HT1080 (cell line): ENCODE measurements at regions not wholly inside any gene's neighbourhood (a gene's known extent, or its start where the extent isn't known, plus 50 kb on each side); places are given as distances from the start of the nearest gene placed in this dataset.
A peak's percentile ranks its signal among the peaks of the same experiment; 100 is the strongest.

Experiments used
- DNase-seq: peaks from one replicate; pipeline ENCODE4 v3.0.0-alpha.2; 2015; ENCODE audit warnings: low read depth

DNA sequence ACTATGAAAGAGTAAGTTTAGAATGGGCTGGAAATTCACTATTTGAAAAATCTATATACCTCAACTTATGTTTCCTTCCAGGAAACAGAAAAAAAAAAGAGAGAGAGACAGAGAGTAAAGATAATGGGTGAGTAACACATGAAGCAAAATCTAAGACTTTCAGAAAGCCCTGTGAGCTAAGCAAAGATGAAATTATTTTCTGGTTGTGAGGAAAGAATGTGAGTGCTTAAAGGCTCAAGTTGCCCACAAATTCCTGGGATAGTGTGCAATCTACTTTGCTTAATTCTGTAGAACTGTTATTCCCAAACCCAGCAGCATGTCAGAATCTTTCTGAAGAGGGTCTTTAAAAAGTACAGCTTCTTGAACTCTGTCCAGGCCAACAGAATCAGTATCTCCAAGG lies 337.7 kb upstream of the AGTR1 start:
- no peak for DNase-seq

DNA sequence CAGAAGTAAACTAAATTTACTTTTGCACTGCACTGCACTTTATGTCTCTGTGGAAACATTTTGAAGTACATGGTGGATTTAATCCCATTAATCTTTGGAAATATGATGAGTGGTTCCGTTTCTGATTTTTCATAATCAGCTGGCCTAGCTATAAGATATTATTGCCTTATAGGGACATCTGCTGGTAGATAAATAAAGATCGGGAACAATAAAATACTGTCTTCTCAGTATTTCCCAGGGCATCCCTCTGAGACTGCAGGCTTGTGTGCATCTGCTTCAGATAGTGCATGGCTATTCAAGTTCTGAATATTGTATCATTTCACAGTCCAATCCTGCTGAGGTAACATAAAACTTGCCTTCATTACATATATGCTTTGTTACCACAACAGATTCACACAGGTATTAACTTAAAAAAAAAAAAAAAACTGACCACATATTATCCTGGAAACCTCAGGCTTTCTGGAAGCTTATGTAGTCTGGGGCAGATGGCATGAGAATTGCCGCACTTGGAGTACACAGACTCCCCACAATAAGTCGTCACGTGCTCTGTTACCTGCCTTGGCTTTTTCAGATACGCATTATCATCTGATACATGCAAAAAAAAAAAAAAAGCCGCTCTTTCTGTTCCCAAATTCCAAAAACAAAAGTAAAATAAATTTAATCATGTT lies 330.8 kb upstream of the AGTR1 start:
- DNase-seq, result peak; percentile 47

DNA sequence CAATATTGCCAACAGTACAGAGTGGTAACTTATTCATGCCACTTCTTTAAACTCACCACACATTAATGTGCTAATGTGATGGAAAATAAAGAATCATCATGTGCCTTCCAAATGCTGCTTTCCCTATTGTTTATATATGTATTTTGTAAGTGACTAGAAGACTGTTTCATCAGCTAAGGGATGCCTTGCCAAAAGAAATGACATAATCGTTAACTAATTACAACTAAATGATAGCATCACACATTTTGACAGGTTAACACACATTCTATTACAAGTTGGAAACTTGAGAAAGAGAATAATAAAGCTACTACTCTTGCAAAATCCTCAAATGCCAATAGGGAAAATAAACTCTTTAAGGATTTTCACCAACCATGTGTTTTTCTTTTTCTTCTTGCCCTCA lies 329.9 kb upstream of the AGTR1 start:
- DNase-seq, result no peak

DNA sequence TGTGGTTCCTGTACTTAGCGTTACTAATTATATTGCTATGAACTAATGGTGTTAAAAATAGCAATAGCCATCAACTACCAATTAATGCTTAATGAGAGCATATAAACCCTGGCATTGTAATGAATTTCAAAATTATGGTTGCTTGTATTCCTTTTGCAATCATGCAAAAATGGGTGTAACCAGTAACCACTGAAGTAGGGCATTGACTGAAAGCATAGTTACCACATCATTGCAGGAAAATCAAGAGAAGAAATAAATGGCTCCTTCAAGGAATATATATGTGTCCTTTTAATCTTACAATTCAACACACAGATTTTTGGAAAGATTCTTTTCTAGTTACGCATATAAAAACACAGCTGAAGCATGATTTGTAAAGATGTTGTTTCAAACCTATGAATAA lies 328.3 kb upstream of the AGTR1 start:
- no peak for DNase-seq

DNA sequence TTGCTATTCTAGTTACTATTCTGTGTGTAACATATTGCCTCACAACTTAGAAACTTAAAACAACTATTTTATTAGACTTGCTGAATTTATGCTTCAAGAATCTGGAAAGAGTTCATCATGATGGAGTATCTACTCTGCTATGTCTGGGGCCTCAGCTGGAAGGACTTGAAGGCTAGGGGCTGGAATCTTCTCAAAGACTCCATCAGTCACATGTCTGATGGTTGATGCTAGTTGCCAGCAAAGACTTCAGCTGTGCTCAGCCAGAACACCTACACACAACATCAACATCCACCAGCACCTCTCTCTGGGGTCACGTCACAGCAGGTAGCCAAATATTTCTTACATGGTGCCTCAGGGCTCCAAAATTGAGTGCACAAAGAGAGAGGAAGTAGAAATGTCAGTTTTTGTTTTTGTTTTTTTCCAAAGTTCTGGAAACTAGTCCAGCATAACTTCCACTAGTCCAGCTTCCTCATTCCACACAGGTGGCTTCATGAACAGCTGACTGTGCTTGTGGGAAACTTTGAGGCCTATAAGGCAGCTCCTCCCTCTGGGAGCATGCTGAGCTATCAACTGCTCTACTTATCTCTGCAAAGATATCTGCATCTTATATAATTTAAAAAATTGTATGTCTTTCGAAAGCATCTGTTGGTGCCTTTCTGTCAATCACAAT lies 325.4 kb upstream of the AGTR1 start:
- peak; percentile 19 for DNase-seq

DNA sequence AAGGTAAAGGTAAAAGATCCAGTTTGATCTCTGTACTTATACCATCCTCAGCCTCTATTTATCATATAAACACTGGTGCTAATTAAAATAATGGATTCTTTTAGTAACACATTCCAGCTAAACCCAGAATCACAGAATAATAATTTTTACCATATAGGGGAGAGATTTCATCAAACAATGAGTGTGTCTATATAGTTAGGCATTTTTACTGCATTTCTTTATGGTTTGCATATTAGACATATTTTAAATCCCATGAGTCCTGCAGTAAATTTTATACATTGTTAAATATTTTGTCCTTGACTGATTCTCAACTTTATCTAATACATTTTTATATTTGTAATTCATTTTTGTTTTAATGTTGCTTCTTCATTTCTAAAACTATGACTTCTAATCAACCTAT lies 323.7 kb upstream of the AGTR1 start:
- DNase-seq, result no peak

DNA sequence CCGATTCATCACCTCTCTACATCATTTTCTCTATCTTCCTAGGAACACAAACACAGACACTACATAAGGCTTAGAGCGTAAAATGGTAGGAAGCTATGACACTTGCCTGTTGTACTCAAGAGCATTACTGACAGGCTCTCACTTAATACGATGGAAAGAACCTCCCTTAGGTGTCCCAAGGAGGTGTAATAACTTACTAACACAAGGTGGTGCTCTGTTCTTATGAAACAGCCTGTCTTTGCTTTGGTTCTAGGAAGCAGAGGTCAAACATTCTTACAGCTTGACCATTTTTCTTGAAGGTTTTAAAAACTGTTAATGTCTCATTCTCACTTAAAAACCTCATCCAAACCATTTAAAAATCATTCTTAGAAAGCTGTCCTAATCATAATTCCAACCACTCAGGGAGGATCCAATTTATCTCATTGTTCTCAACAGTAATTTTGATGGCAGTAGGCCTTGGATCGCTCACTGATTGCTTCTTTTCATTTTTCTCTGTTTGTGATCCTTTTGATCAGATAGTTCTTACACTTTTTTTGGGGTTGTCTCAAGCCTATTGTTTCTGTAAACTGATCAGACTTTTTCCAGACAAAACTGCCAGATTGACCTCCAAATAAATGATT lies 317.8 kb upstream of the AGTR1 start:
- peak; percentile 82 for DNase-seq

DNA sequence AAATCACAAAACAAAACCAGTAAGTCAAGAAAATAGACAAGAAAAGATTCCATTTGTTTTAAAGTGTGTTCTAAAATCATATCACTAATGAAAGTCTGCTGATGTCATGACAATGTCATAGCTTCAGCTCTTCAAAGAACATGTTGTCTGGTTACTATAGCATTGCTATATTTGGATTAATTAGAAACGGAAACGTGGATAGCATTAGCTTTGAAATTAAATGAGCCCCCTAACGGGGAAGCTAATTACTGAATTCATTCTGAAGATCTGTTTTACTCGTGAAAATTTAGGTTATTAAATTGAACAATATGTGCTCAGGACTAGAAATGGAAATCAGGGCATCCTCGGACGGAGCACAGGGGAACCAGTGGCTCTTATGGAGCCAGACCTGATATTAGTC lies 316.7 kb upstream of the AGTR1 start:
- DNase-seq, result no peak

DNA sequence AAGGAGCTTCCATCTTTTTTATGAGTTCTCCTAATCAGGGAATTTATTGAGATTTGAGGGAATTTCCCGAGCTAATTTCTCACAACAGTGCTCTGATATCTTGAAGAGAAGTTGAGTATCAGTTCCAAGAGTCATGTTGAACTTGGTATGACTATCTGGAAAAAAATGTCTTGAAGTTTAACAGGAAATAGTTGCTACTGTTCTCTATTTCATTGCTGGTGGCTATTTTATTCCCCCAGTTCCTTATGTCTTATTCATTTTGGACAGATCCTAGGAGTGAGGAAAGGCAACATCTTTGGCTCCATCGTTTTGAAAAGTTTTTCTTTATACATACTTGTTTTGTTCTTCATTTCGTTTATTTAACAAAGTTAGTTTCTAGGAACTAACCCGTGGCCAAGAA lies 307.8 kb upstream of the AGTR1 start:
- peak; percentile 45 for DNase-seq

DNA sequence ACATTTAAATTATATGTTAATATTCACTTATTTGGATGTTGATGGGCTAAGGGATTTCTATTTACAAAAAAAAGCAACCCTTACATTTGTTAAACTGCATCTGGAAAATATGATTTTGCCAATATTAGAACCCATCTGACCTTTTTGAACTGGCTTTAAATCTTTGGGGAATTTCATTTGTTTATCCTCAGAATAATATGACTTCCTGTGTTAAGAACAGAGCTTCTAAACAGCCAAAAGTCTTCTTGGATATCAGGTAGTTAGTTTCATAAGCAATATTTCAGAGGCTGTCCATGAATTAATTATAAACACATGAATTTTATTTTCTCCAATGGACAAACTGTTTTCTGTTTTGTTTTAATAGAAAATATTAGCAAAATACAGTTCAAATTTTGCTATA lies 301.9 kb upstream of the AGTR1 start:
- no peak for DNase-seq

DNA sequence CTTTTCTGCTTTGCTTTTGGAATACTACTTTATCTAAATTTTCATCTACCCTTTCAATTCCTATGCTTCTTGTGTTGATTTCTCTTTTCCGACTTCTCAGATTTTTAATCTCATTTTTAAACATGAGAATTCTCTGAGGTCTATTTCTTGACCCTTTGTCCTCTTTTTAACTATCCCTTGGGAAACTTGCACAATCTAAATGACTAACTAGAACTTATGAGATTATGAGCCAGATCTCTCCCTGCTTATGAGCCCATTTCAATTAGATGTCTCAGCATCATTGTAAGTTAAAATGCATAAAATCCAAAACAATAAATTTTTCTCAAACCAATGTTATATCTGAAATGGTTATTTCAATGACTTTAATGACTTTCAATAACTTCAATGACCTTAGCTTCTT lies 296.9 kb upstream of the AGTR1 start:
- DNase-seq, result no peak

DNA sequence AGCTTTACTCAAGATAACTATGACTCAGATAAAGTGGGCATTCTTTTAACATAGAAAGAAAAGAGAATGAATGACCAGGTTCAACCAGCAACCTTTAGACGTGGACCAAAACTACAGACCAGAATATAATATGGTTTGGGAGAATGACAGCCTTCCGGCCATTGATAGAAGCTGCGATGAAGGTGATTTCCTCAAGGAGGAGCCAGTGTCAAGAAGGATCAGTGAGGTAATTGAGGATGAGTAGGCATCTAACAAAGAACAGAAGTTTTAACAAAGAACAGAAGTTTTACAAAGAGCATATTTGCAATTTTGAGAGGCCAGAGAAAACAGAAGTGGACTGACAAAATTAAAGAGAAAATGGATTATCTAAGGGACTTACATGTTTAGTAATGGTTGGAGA lies 289.0 kb upstream of the AGTR1 start:
- peak; percentile 16 for DNase-seq

DNA sequence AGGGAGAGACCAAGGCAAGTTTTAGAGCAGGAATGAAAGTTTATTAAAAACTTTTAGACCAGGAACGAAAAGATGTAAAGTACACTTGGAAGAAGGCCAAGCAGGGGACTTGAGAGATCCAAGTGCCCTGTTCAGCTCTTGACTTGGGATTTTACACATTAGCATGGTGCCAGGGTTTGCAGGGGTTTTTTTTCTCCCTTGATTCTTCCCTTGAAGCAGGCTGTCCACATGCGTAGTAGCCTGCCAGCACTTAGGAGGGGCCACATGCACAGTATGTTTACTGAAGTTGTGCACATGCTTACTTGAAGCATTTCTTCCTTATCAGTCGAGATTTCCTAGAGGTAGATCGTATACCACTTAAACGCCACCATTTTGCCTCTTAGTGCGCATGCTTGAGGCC lies 277.5 kb upstream of the AGTR1 start:
- DNase-seq, result no peak

DNA sequence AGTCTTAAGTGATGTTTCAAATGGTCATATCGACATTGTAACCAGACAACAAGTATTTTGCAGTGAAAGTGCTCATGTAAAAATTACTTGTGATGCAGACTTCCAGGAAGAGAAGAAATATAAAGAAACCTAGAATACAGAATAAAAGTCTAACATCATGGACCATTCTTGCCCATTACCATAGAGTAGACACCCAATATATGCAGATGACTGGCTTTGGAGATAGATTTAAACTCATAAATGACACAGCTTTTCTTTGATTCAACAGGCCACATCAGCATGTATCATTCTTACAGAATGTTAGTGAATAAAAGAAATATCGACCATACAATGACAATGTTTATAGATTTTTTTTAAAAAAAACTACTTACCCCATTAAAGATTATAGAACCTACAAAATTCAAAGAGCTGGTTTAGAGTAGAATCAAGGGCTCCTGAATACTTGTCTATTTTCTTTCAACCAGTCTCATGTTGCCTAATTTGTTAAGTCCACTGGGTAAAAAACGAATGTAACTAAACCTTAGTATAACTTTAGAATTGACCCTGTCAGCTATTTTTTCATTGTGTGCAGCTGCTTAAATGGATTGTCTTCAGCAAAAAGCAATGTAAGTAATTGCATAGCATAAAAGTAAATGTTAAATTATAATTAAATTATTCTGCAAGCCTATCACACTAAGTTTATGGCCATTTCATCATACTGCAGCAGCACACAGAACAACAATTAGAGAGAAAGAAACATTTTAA lies 268.7 kb upstream of the AGTR1 start:
- DNase-seq, result no peak

DNA sequence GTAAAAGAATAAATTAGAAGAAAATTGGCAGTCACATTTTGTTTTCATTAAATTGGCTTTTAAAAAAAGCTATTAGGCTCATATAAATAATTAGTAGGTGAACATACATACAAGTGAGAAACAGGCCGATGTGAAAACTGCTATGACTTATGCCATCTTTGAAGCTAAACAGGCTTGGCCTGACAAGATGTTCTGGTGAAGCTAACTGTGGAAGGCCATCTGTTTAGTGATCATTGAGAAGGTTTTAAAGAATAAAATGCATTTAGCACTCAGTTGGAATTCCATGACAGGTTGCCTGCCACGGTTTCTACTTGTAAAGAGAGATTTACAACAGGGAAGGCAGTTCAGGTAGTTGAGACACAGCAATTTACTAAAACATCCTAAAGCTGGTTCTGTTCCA lies 264.0 kb upstream of the AGTR1 start:
- DNase-seq, result no peak

DNA sequence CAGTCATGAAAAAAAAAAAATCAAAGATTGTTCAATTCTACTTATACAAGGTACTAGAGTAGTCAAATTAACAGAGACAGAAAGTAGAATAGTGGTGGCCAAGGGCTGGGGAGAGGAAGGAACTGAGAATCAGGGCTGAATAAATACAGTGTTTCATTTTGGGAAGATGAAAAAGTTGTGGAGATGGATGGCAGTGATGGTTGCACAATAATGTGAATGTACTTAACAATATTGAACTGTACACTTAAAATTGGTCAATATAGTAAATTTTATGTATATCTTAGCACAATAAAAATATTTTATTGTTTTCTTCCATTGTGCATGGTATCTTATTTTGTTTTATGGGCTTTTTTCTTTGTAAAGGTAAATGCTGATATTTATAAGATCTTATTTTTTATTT lies 262.2 kb upstream of the AGTR1 start:
- DNase-seq, result no peak

DNA sequence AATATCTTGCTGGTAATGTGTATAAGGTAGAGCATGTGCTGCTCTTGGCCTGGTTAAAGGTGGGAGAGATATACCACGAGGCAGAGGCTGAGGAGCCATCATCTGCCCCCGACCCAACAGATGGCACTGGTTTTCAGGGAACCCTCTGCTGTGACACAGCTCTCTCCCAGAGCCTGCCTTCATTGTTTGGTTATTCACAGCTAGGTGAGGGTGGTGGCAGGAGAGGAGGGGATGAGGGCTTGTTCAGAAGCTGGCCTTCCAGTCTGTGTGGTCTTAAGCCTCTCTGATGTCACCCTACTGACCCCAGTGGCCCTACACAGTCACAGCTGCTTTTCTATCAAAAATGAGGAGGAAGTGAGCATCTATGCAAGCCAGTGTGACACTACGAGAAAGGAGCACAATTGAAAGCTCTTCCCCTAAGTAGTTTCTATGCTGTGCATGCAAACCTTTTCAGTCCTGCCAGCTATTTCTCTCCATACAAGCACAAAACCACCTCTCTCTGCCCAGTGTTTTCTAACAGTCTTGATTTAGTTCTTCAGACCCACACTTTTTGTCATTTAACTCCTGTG lies 258.4 kb upstream of the AGTR1 start:
- no peak for DNase-seq

DNA sequence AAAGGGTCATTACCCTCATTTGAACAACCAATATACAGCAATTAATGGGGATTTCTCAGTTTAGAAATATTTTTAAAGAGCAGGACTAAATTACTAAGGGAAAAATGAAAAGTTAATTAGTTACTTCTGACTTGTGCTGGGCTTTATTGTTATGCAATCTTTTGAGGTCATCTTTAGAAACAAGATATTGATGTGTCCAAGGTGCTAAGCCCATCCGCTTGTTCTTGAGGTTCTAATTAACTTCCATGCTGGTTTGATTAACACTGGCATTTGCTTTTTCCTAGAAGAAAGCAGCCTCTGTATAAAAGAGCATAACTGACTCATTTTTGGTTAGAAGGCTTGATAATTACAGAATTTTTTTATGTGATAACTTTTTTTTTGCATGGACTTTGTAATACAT lies 256.5 kb upstream of the AGTR1 start:
- no peak for DNase-seq

DNA sequence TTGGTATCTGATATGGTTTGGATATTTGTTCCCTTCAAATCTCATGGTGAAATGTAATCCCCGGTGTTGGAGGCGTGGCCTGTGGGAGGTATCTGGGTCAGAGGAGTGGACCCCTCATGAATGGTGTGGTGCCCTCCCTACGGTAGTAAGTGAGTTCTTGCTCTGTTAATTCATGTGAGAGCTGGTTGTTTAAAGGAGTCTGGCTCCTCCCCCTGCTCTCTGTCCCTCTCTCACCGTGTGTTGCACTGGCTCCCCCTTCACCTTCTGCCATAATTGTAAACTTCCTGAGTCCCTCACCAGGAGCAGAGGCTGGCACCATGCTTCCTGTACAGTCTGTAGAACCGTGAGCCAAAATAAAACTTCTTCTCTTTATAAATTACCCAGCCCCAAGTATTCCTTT lies 246.9 kb upstream of the AGTR1 start:
- DNase-seq, result no peak

DNA sequence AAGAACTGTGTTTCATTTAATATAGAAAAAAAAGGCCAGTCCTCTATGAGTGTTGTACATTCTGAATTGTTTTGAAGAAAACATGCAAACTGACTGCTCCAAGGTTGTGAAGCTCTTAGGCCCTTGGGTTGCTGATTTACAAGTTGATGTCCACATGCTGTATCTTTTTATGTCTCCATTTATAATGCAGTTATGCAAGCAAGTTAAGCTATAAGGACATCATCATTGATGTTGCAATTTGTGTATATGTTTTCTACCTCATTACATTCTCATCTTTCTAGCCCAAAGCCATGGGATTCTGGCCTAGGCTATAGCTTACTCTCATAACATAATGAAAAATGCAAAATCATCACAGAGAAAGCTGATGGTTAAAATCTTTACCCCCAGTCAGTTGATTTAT lies 245.7 kb upstream of the AGTR1 start:
- no peak for DNase-seq

DNA sequence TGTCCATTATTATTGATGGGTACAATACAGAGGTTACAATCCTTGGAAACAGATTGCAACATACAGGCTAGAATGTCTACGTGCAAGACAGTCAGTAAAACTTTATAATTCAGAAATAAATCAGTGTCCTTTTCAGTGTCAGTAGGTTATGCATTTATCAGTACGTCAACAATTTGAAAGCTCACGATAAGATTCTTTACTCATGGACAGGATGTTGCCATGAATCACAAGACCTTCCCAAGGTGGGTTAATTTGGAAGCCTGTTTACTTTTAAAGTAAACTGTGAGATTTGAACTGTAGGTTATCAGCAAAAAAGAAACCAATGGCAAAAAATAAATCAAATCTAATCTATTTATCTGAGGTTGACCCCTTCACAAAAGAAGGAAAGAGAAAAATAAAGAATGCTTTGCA lies 243.9 kb upstream of the AGTR1 start:
- no peak for DNase-seq

DNA sequence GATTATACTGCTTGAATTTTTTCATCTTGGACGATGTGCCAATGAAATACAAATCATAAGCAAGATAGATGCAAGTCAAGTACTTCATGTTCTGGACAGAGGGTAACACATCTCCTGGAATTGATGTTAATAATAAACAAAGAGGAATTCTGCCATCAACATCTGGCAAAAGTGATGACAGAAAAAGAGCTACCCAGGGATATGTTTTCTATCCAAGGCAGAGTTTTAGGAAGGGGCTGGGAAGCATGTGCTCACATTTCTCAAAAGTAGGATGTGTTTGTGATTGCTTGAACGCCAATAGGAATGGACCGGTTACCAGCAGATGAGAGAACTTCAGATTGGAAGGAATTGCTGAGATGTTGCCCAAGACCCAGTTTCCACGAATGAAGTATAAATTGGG lies 242.6 kb upstream of the AGTR1 start:
- no peak for DNase-seq
